DMS 273 (cell line): ENCODE measurements at regions not wholly inside any gene's neighbourhood (a gene's known extent, or its start where the extent isn't known, plus 50 kb on each side); places are given as distances from the start of the nearest gene placed in this dataset.
A peak's percentile ranks its signal among the peaks of the same experiment; 100 is the strongest.

Source experiments
- DNase-seq: peaks from one replicate; lab custom pipeline; 2025; ENCODE audit not compliant: unreplicated experiment; lab: John Stamatoyannopoulos, UW

DNA sequence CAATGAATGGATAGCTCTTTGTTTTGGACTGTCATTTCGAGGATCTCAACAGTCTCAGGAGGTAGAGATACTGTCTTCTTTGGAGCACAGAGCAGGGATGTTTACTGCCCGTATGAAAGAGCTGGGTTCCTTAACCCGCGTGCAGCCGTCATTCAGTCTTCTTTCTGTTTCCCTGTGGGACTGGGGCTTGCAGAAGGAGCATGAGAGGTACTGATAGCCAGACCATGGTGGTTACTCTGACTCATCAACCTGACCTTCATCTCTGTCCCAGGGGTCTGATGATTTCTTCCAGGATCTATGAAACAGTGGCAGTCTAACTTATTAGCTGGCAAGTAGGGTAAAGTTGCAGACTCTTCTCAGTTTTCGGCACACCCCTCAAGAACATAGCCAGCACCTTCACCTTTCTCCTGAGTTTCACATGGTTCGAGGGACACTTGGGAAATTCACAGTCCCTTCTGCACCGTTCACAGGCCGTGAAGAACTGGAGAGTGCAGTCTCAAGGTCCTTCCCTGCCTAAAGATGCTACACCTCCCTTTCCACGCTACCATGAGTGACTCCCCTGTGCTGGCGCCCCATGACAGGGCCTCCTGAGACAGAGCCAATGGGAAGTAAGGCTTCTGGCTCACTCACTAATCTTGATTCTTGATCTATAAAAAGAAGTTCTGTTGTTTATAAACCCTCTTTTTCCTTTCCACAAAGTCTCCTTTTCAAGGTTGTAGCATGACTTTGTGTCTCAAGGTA lies 226.2 kb downstream of the MC4R start:
- no peak for DNase-seq

DNA sequence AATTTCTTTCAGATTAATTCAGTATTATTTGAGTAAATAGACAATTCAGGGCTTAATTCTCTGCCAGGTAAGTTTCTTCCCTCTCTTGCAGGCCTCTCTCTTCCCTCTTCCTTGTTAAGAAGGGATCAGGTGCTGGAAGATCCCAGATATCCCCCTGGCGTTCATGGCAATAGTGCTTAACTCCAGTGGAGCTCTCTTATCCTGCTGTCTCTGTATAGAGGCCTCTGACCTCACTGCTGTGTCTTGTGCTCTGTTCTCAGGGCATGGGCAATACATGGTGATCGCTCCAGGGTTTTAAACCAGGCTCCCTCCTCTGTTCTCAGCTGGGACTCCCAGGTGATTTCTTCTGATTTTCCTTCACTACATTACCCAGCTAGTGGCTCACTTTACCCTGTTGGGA lies 226.8 kb downstream of the MC4R start:
- DNase-seq = no peak

DNA sequence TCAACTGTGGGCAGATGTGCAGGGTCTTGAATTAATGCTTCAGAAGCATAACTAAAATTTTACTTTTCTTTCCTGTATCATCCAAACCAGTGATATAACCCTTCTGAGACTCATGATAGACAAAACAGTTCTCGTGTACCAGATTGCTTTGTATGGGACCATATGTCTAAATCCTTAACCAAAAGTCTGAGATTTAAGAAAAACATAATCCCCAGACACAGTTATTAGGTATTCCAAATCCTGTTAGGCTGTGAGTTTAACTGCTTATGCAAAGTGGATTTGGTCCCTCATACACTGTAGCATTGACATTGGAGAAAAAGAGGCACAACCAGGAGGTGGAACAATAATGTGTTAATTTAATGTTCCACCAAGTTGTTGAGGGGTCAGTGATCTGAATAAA lies 235.0 kb downstream of the PMAIP1 start:
- DNase-seq = no peak

DNA sequence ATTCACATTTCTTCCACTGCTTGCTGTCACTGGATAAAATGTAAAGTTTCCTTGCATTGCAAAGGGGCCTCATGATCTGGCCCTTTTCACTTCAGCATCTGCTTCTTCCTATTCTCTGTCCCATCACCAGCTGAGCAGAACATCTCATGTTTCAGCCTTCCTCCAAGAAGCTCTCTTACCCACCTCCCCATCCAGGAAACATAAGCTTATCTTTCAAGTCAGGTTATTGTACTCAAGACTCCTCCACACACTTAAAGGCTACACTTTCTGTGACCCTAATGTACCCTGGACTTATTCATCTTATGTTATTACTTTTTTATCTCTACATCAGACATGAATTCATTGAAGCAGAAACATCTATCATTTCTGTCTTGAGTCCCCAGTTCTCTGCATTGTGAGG lies 230.5 kb downstream of the PMAIP1 start:
- no peak for DNase-seq

DNA sequence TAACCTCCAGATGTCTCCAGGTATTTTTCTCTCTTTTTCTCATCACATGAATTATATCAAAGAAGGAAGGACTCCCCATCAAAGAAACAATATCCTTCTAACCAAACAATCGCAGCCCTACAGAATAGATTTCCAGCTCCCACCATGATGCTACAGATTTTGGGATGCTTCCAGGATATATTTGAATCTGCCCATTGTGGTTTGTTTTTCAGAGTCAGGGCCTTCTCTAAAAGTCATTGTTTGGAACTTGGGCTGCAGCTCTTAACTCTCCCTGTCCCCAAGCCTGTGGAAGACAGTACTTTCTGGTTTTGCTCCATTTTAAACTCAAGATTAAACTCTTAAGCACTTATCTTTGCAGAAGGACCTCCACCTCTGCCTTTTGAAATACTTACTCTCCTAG lies 223.2 kb downstream of the PMAIP1 start:
- no peak for DNase-seq

DNA sequence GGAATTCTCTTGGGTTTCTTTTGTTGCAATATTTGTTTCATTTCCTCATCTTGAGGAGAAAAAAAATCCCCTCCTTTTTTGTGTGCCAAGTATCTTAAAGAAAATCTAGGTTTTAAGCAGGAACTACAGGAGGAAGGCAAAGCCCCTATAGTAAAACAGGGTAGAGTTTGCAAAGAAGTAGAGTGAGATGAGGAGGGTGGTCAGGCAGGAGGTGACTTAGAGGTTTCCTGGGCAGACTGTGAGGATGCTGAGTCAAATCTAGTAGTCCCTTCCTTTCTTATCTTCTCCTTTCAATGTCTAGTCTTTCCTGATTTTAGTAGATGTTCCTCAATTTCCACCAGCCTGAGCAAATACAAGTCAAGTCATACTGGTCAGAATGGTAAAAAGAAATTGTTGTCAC lies 222.5 kb downstream of the PMAIP1 start:
- DNase-seq = no peak

DNA sequence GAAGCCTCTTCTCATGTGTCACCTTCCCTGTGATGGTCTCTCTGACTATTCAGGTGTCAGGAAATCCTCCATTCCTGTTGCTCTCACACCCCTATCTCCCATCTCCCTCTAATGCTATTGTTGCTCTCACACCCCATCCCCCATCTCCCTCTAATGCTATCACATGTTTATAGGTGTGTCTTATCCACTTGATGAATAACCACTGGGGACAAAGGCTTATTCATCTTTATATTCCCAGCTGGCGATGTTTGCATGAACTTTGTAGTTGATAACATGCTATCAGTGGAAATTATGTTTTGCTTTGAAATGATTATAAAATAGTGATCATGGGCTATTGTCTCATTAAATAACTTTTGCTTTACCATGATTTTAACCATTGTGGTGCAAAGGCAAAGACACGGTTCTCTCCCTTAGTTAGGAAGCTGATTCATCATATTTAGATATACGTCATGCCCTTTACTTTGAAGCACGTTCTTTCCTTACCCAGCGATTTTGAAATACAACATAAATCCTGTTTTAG lies 220.5 kb downstream of the PMAIP1 start:
- no peak for DNase-seq

DNA sequence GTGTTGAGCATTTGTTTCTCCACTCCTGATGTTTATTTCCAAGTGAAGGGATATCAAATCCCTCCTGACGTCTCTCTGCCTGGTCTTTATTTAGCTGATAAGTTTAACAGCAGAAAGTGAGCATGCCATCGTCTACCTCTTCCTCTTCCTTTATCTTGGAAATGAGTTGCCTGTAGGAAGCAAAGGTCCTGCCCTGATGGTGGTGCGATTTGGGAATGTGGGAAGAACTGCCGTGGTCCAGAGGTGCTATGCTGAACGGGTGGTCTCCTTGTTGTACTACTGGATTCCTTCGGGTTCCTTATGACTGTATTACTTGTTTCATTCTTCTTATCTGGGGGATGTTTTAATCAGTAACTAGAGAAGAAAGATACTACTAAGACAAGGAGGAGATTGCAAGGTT lies 217.5 kb downstream of the PMAIP1 start:
- no peak for DNase-seq

DNA sequence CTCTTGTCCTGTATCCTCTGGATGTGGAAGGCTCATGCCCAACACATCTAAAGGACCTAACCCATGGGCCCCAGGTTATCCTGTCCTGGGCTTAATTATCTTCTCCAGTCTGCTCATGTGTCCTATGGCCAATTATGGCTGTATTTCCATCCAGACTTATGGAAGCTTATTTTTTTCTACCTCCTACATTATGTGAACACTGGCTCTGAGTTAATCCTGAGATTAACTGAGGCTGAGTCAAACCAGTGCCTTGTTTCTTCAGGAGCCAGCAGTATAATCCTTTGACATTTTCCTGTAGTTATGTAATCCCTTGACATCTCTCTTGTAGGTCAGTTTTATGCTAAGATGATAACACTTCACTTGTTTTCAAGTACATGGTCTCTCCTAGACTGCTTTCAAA lies 213.6 kb downstream of the PMAIP1 start:
- no peak for DNase-seq

DNA sequence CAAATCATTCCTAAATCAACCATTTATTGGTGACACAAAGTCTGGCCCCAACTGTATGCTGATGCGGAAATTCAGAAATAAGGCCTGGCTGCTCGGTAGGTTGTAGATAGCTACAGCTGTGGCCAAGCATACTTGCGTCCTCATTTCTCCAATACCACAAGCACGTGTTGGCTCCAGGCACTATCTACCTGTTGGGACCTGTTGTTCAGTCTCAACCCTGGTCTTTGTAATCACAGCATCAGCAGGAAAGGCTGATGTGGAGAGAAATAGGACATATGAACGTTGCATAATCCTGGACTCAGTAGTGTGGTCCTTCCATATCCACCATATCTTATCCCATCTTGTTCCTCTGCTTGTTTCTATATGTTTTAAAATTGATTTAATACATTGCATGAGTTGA lies 212.6 kb downstream of the PMAIP1 start:
- DNase-seq = no peak

DNA sequence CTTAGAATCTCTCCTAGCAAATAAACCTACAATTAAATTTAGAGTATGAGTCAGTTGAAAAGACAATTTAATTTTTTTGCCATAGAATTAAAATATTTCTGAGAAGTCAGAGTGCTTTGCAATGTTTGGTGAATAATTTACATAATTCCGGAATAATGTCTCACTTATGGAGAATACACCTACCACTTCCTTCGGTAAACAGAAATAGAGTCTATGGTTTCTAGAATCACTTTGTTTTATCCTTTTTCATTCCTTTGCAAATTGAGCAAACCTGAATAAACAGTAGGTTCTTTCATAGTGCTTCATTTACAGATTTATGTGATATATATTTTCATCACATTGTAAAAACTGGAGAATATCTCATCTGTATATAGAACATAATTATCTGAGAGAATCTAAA lies 211.7 kb downstream of the PMAIP1 start:
- no peak for DNase-seq

DNA sequence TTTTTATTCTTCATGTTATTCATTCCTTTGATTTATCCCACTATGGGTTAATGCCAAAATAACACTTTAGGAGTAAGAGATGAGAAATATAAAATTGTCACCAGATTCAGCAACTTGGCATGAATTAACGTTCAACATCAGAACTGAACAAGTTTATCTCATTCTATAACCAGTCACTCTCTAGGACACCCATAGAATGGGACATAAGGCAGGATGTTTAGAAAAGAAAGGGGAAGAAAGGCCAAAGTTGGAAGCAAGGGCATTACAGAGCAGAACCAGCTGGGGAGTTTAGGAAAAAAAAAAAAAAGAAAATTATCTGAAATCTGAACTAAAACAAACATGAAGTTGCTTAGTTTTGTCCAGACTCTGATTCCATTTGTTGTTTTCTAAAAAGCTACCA lies 211.0 kb downstream of the PMAIP1 start:
- no peak for DNase-seq

DNA sequence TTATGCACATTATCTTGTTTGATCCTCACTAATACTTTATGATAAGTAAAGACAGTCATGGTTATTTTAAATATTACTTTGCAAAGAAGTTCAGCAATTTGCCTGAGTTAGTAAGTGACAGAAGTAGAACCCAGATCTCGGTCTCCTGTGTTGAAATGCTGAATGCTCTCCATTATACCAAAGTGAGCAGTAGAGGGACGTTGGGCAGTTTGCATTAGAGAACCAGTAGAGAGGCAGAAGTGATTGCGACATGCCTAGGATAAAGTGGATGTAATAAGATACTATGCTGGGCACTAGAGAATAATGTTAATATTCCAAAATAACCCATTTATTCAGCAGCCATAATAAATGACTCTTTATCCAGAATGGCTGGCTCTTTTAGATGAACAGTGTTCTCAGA lies 201.0 kb downstream of the PMAIP1 start:
- DNase-seq = no peak

DNA sequence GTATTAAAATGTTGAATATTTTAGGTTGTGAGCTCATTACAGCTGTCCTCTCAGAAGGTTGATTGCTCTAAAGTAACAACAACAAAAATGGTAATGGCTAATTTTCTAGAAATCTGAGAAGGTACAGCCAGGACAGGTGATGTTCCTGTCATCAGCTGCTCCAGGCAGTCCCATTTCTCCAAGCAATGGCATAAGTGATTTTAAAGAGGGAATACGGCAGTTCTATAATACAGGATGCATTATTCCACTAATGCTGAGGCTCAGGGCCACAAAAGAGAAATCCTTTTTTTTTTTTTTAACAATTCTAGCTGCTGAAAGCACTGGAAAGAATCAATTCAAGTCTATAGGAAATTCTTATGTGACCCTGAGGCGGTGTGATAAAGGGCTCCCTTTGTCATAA lies 199.9 kb downstream of the PMAIP1 start:
- DNase-seq = no peak

DNA sequence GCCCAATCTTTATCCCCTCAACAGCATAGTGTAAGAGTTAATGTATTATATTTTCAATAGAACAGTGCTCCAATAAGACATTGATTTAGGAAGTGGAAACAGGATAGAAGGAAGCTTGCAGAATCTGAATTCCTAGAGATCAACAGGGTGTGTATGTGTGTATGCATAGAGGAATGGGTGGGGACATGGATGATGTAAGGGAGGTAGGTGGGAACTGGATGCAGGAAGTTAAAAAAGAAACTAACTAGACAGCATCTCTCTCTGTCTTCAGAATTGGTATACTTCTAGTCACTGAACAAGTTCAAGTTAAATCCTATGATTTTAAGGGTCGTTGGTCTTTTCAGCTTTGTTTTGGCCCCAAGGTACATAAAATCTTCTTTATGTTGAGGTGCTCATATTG lies 196.6 kb downstream of the PMAIP1 start:
- no peak for DNase-seq

DNA sequence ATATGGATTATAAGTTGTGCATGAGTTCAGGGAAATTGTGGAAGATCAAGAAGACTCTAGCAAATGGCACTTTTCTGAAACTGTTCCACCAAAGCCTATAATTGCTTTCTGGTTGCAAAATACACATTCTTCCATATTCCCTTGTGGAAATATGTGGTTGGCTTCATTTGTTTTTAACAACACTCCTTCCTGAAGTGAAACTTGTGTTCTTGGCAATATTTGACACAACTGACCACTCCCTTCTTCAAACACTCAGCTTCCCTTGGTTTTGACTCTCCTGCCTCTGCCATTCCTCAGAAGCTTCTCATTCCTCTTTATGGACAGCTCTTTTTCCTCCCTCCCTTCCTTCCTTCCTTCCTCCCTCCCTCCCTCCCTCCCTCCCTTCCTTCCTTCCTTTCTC lies 192.3 kb downstream of the PMAIP1 start:
- DNase-seq = no peak

DNA sequence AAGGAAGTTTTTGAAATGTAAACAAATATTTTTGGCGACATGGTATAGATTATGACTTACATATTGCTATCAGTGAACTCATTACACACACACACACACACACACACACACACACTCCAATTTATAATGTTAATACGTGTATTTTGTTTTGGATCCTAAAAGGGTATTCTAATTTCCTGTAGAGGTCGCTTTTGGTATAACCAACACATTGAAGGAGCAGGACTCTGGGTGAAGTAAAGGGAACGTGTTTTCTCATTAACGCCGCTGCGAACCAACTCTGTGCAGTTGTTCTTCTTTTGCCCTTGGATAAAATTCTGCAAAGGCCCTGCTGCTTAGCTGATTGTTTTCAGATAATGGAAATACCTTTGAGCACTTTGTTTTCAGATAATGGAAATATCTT lies 190.4 kb downstream of the PMAIP1 start:
- no peak for DNase-seq

DNA sequence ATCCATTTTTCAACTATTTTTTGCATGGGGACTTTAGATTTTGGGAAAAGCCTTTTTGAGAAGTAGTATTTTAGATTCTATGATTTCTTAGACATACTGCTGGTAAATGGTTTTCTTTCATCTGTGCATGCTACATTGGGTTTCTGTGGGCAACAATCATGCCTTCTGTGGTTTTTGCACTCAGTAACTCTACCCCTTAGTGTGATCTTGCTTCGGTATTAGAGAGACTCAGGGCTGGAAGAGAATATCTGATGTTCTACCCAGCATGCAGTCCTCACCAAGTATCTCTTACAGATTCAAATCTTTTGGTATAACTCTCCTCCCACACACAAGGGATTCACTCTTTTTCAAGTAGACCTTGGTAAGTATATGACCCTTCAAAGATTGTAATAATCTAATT lies 183.0 kb downstream of the PMAIP1 start:
- DNase-seq = no peak

DNA sequence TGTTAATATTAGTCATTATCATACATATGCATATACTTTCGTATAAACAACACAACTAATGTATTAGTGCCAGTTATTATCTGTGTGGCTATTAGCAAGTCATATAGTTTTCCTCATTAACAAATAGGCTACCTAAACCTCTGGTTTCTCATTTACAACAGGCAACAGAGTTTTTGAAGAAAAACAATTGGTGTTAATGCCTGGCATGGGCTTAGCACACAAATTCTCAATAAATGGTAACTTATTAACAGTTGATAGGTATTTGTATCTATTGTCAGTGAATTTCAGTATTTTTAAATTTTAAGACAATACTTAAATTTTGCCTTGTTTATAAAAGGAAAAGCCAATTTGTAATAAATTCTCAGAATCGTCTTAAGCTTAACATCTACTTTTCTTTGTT lies 182.5 kb downstream of the PMAIP1 start:
- DNase-seq = no peak

DNA sequence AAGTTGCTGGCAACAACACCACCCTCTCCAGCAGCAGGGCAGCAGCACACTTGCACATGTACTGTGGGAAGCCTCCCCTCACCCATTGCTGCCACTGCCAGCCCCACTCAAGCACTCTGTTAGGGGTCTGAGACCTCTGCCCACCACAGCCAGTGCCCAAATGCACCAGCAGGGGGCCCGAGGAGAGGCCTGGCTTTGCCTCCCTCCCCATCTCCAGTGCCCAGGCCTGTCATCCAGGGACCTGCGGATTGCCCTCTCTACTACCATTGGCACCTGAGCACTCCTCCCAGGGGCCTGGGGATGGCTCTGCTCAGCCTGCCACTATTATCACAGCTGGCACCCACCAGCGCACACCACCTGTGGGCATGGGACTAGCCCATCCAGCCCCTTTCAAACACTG lies 175.7 kb downstream of the PMAIP1 start:
- DNase-seq = no peak

DNA sequence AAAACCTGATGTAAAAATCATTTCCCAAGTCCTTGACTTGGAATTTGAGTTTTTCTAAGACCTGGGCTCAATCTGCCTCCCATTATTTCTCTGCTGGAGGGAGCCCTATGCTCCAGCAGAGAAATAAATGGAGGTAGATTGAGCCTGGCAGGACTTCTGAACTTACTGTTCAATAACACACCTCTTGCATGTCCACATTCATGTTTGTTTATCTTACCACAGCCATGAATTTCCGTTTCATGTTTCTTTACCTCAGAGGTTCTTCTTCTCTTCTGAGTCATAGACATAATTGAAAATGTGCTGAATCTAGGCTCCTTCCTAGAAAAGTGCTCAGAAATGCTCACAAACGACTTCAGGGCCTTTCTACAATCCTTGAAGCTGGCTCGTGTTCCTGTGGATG lies 170.8 kb downstream of the PMAIP1 start:
- no peak for DNase-seq

DNA sequence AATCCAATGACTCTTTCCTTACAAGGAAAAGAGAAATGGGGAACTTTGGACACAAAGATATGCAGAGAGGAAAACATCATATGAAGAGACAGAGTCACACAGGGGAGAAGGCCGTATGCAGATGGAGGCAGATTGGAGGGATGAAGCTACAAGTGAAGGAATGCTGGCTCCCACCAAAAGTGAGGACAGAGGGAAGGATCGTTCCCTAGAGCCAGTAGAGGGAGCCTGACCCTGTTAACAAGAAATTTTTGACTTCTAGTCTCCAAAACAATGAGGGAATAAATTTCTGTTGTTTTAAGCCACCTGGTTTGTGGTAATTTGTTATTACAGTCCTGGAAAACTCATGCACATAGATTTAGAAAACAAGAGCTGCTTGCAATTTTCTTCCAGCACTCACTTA lies 169.3 kb downstream of the PMAIP1 start:
- DNase-seq = peak; percentile 18

DNA sequence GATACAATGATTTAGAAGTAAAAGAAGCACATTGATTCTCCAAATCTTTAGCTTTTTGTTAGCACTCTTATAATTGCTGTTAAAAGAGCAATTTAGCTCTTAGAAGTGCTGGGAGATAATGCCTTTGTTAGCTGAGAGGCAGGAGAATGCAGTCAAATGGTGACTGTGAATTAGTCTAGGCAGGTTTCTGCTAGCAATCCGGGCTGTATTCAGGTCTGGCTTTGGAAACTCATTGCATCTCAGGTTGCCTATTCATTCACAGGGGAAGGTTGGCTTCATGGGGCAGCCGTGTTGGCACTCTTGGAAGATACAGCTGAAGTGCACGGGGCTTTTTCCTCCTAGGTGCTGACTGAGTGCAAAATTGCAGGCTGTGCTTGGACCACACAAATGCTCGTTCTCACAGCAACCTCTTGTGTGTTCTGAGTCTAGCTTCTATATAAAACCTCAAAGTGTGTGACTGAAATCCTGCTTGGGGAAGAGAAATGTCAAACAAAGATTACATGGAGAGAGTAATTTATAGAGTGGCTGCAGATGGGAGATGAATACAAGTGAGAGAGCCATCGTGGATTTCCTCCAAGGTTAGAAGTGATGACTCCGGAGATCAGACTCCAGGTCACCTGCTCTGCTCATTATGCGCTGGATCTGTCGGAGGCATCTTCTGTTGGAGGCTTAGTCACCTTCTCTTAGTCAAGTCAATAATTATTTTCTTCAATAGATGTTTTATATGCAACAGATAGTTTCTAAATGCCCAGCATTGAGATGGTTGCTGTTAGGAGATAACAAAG lies 167.8 kb downstream of the PMAIP1 start:
- no peak for DNase-seq
